H1 (cell line): ENCODE measurements at regions not wholly inside any gene's neighbourhood (a gene's known extent, or its start where the extent isn't known, plus 50 kb on each side); places are given as distances from the start of the nearest gene placed in this dataset.

Experiments used
- CTCF ChIA-PET: fragments of 300-600 bp; sonication (Branson Sonifier 250); formaldehyde crosslinking; loops from one replicate; lab custom pipeline; 2021; ENCODE audit not compliant: partially characterized antibody; lab: Charles Lee
- POLR2A ChIA-PET: fragments of 300-600 bp; sonication (Branson Sonifier 250); formaldehyde crosslinking; loops from one replicate; lab custom pipeline; 2021; ENCODE audit warnings: inconsistent platforms; ENCODE audit not compliant: partially characterized antibody; lab: Charles Lee
- DNase-seq, 2 experiments: peaks; one replicate each; pipeline versions ENCODE4 v3.0.0 to v3.0.0-alpha.2; 2010 to 2022; ENCODE audit warnings: low spot score in 2 of 2, low read depth in 1 of 2, mixed read lengths in 1 of 2
- FAIRE-seq: peaks from 2 replicates; lab custom pipeline; 2011; peaks lifted over from hg19 to GRCh38; lab: Jason Lieb, UNC
- H2AFZ ChIP-seq: 2 replicates; pipeline ENCODE4 v1.8.1; 2012; ENCODE audit warnings: low read length, inconsistent platforms
- H2AK5ac ChIP-seq: 2 replicates; pipeline ENCODE4 v1.6.1; 2013; ENCODE audit warnings: low read depth, low read length
- H2BK120ac ChIP-seq: replicated peaks from 2 replicates; pipeline ENCODE3; 2013; ENCODE audit warnings: low read depth, low read length, inconsistent platforms
- H2BK12ac ChIP-seq: 2 replicates; pipeline ENCODE4 v1.6.1; 2013; ENCODE audit warnings: low read depth, low read length
- H2BK15ac ChIP-seq: 2 replicates; pipeline ENCODE4 v1.6.1; 2013; ENCODE audit warnings: low read length
- H2BK20ac ChIP-seq: 2 replicates; pipeline ENCODE4 v1.6.1; 2013; ENCODE audit warnings: low read length
- H2BK5ac ChIP-seq: 2 replicates; pipeline ENCODE4 v1.6.1; 2013; ENCODE audit warnings: low read depth, low read length
- H3K14ac ChIP-seq: 2 replicates; pipeline ENCODE4 v1.6.1; 2013; ENCODE audit warnings: inconsistent platforms; ENCODE audit not compliant: insufficient read length
- H3K18ac ChIP-seq: 2 replicates; pipeline ENCODE4 v1.6.1; 2013; ENCODE audit warnings: low read length; ENCODE audit errors: extremely low read depth
- H3K23ac ChIP-seq: 2 replicates; pipeline ENCODE4 v1.6.1; 2013; ENCODE audit warnings: inconsistent platforms; ENCODE audit not compliant: insufficient read length
- H3K23me2 ChIP-seq: 2 replicates; pipeline ENCODE4 v1.6.1; 2013; ENCODE audit warnings: low read depth, low read length
- H3K27ac ChIP-seq: 2 replicates; pipeline ENCODE4 v1.6.1; 2011; ENCODE audit warnings: low read depth, low read length, inconsistent platforms
- H3K27me3 ChIP-seq, 4 experiments: replicated peaks in 1 of 4; 1 replicate in 1 of 4; 2 replicates in 3 of 4; pipeline versions ENCODE4 v1.6.1 to v1.8.1; 2011 to 2013; ENCODE audit warnings: low read length in 3 of 4, mild to moderate bottlenecking in 3 of 4, inconsistent platforms in 2 of 4, mixed read lengths in 2 of 4, moderate library complexity in 1 of 4; ENCODE audit not compliant: control insufficient read depth in 3 of 4, insufficient read depth in 3 of 4; ENCODE audit errors: extremely low read depth in 1 of 4
- H3K36me3 ChIP-seq, 4 experiments: 2 replicates each; pipeline versions ENCODE4 v1.6.1 to v1.8.1; 2011 to 2013; ENCODE audit warnings: mild to moderate bottlenecking in 4 of 4, low read length in 3 of 4, moderate library complexity in 2 of 4, control low read depth in 1 of 4, inconsistent platforms in 1 of 4; ENCODE audit not compliant: insufficient read depth in 4 of 4, control insufficient read depth in 2 of 4
- H3K4ac ChIP-seq: replicated peaks from 2 replicates; pipeline ENCODE3; 2013; ENCODE audit warnings: low read length, low read depth, mixed read lengths, inconsistent platforms; ENCODE audit not compliant: insufficient read length
- H3K4me1 ChIP-seq, 4 experiments: replicated peaks in 1 of 4; 1 replicate in 1 of 4; 2 replicates in 3 of 4; pipeline versions ENCODE4 v1.6.1 to v1.8.1; 2011 to 2013; ENCODE audit warnings: low read length in 3 of 4, inconsistent platforms in 2 of 4, mixed read lengths in 1 of 4; ENCODE audit not compliant: insufficient read depth in 4 of 4, control insufficient read depth in 3 of 4
- H3K4me2 ChIP-seq, 2 experiments: 2 replicates each; pipeline versions ENCODE4 v1.6.1 to v1.8.1; 2011 to 2013; ENCODE audit warnings: low read depth in 2 of 2, low read length in 2 of 2, control low read depth in 1 of 2, inconsistent platforms in 1 of 2, mild to moderate bottlenecking in 1 of 2; ENCODE audit not compliant: insufficient read depth in 1 of 2
- H3K4me3 ChIP-seq, 4 experiments: fragments of 200-600, 300-600 bp in 1 of 4; sonication (generic), shearing (Covaris generic), sonication (Bioruptor Twin) in 1 of 4; 2 replicates each; pipeline versions ENCODE4 v1.5.1 to v1.8.1; 2011 to 2016; ENCODE audit warnings: low read length in 4 of 4, low read depth in 3 of 4, control low read depth in 2 of 4, inconsistent platforms in 2 of 4, mild to moderate bottlenecking in 2 of 4, mixed read lengths in 1 of 4, moderate library complexity in 1 of 4; ENCODE audit not compliant: insufficient read depth in 2 of 4; ENCODE audit errors: extremely low read depth in 1 of 4
- H3K56ac ChIP-seq: replicated peaks from 2 replicates; pipeline ENCODE3; 2013; ENCODE audit warnings: low read depth, mild to moderate bottlenecking, mixed read lengths, low read length, inconsistent platforms; ENCODE audit not compliant: insufficient read length
- H3K79me1 ChIP-seq: 2 replicates; pipeline ENCODE4 v1.6.1; 2013; ENCODE audit warnings: low read depth, low read length, control low read depth
- H3K79me2 ChIP-seq, 2 experiments: 2 replicates each; pipeline versions ENCODE4 v1.6.1 to v1.8.1; 2012 to 2013; ENCODE audit warnings: low read length in 2 of 2, mild to moderate bottlenecking in 2 of 2, inconsistent platforms in 1 of 2; ENCODE audit not compliant: insufficient read depth in 2 of 2, control insufficient read depth in 1 of 2
- H3K9ac ChIP-seq, 4 experiments: replicated peaks in 1 of 4; 1 replicate in 1 of 4; 2 replicates in 3 of 4; pipeline versions ENCODE4 v1.6.1 to v1.8.1; 2011 to 2013; ENCODE audit warnings: low read depth in 3 of 4, low read length in 3 of 4, control low read depth in 2 of 4, mild to moderate bottlenecking in 2 of 4, moderate library complexity in 2 of 4, inconsistent platforms in 1 of 4; ENCODE audit errors: extremely low read depth in 1 of 4
- H3K9me3 ChIP-seq, 2 experiments: 2 replicates each; pipeline versions ENCODE4 v1.6.1 to v1.8.1; 2012 to 2013; ENCODE audit warnings: mild to moderate bottlenecking in 2 of 2, moderate library complexity in 2 of 2, control low read depth in 1 of 2, inconsistent platforms in 1 of 2, low read depth in 1 of 2, low read length in 1 of 2, mixed read lengths in 1 of 2; ENCODE audit not compliant: insufficient read depth in 2 of 2
- H4K20me1 ChIP-seq, 2 experiments: replicated peaks in 1 of 2; 2 replicates each; pipeline versions ENCODE3 to v1.8.1; 2011 to 2013; ENCODE audit warnings: inconsistent platforms in 2 of 2, low read length in 2 of 2, mild to moderate bottlenecking in 1 of 2; ENCODE audit not compliant: insufficient read depth in 2 of 2, control insufficient read depth in 1 of 2
- H4K5ac ChIP-seq: 2 replicates; pipeline ENCODE4 v1.6.1; 2013; ENCODE audit warnings: low read length, low read depth, mixed read lengths, inconsistent platforms; ENCODE audit not compliant: insufficient read length
- H4K8ac ChIP-seq: 2 replicates; pipeline ENCODE4 v1.8.0; 2013; ENCODE audit warnings: mild to moderate bottlenecking, moderate library complexity, low read length, inconsistent platforms; ENCODE audit not compliant: insufficient read depth; ENCODE audit errors: extremely low read depth
- H4K91ac ChIP-seq: replicated peaks from 2 replicates; pipeline ENCODE3; 2013; ENCODE audit warnings: low read length, mixed read lengths, inconsistent platforms; ENCODE audit not compliant: insufficient read length
- BCL11A ChIP-seq, 2 experiments: IDR thresholded peaks; one replicate each; pipeline ENCODE4 v1.6.1; 2011; ENCODE audit warnings: low read depth in 2 of 2, low read length in 2 of 2, mild to moderate bottlenecking in 2 of 2
- CHD2 ChIP-seq: IDR thresholded peaks from 2 replicates; pipeline ENCODE4 v1.6.1; 2012; ENCODE audit warnings: low read length, improper control_type of control experiment
- CREB1 ChIP-seq: IDR thresholded peaks from 2 replicates; pipeline ENCODE4 v1.6.1; 2012; ENCODE audit warnings: inconsistent platforms
- EP300 ChIP-seq, 2 experiments: IDR thresholded peaks; 1 replicate in 1 of 2; 2 replicates in 1 of 2; pipeline ENCODE4 v1.6.1; 2011 to 2012; ENCODE audit warnings: low read depth in 2 of 2, low read length in 2 of 2, mild to moderate bottlenecking in 2 of 2, borderline replicate concordance in 1 of 2, inconsistent platforms in 1 of 2, moderate library complexity in 1 of 2
- GTF2F1 ChIP-seq: IDR thresholded peaks from 2 replicates; pipeline ENCODE4 v1.6.1; 2012; ENCODE audit warnings: low read depth, low read length, improper control_type of control experiment, borderline replicate concordance
- RFX5 ChIP-seq: IDR thresholded peaks from 2 replicates; pipeline ENCODE4 v1.6.1; 2011; ENCODE audit warnings: low read depth, low read length, improper control_type of control experiment, borderline replicate concordance
- RXRA ChIP-seq: IDR thresholded peaks from 2 replicates; pipeline ENCODE4 v1.6.1; 2011; ENCODE audit warnings: low read depth, mild to moderate bottlenecking, low read length, moderate library complexity; ENCODE audit not compliant: insufficient read depth
- SIN3A ChIP-seq, 2 experiments: IDR thresholded peaks in 1 of 2; conservative IDR thresholded peaks in 1 of 2; 2 replicates each; pipeline ENCODE4 v1.6.1; 2011 to 2012; ENCODE audit warnings: low read length in 2 of 2, improper control_type of control experiment in 1 of 2, low read depth in 1 of 2, mild to moderate bottlenecking in 1 of 2
- SP2 ChIP-seq: IDR thresholded peaks from 2 replicates; pipeline ENCODE4 v1.6.1; 2012; ENCODE audit warnings: mild to moderate bottlenecking, low read length, inconsistent platforms
- SP4 ChIP-seq: IDR thresholded peaks from 2 replicates; pipeline ENCODE4 v1.6.1; 2012; ENCODE audit warnings: low read length, inconsistent platforms
- TBP ChIP-seq: IDR thresholded peaks from 2 replicates; pipeline ENCODE4 v1.6.1; 2011; ENCODE audit warnings: low read depth, low read length, improper control_type of control experiment
- TCF12 ChIP-seq: IDR thresholded peaks from 2 replicates; pipeline ENCODE4 v1.6.1; 2011; ENCODE audit warnings: low read depth, mild to moderate bottlenecking, low read length
- WGBS, 2 experiments: shearing (Covaris generic) in 1 of 2; methylation state at CpG; one replicate each; pipeline versions ENCODE4 v1.1.6 to v1.1.7; 2013 to 2015; ENCODE audit warnings: low lambda C conversion rate in 2 of 2, mixed read lengths in 2 of 2, inconsistent platforms in 1 of 2, low coverage in 1 of 2, missing lambda C conversion rate in 1 of 2; ENCODE audit not compliant: insufficient replicate concordance in 2 of 2, insufficient coverage in 1 of 2, insufficient read length in 1 of 2; ENCODE audit errors: extremely low coverage in 1 of 2, missing lambda C conversion rate in 1 of 2; 5-methylcytosine and 5-hydroxymethylcytosine counted together
- TF ChIP-seq, protein P1 (sequence below): IDR thresholded peaks from 2 replicates; pipeline ENCODE4 v1.6.1; 2011; ENCODE audit warnings: low read depth, mild to moderate bottlenecking, low read length; ENCODE audit not compliant: insufficient read depth
- TF ChIP-seq, protein P2 (sequence below): IDR thresholded peaks from 2 replicates; pipeline ENCODE4 v1.6.1; 2011; ENCODE audit warnings: low read length, improper control_type of control experiment

DNA sequence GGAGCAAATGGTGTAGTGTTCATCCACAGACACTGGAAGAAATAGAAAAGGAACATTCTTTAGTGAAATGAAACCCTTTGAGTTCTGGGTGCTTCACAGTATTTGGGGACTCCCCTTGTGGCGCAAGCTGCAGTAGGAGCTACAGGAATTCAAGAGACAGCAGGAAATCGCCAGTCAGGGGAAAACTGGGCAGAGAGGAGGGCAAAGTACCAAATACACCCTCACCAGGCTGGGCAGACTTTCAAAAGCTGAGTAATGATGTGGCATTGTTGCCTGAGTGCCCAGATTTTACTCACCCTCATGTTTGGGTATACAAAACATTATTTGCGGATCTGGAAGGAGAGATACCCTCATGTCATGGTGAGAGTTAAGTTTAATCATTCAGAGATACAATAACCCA is 97.9 kb downstream of the SOD2 start:
- ChIA-PET POLR2A (interaction anchor here (0.6 kb wide), 1 partner anchor 70 kb away, joined by 3 read pairs; no protein-coding TSS in a partner anchor), CTCF (no interaction called here)
- Histone ChIP-seq H2BK20ac (no peak overlapping the region), H3K4me3 (no peak overlapping the region), H3K23me2 (no peaks in the 10 kb centered on the region), H2BK12ac (no peak overlapping the region), H2AK5ac (no peak overlapping the region), H4K20me1 (no peaks in the 10 kb centered on the region), H3K79me1 (no peaks in the 10 kb centered on the region), H3K36me3 (no peaks in the 10 kb centered on the region), H3K27ac (no peak overlapping the region), H3K14ac (no peak overlapping the region), H3K27me3 (no peaks in the 10 kb centered on the region), H4K5ac (no peak overlapping the region), H3K9ac (no peak overlapping the region; a peak in 1 of 7 replicates), H2BK120ac (no peak overlapping the region), H3K23ac (no peak overlapping the region), H2BK15ac (no peak overlapping the region), H3K79me2 (no peaks in the 10 kb centered on the region), H2BK5ac (no peak overlapping the region), H4K8ac (no peak overlapping the region), H3K9me3 (peaks cover 54 to 63% of the 10 kb centered on the region in 2 experiments), H3K56ac (no peak overlapping the region), H3K4ac (no peak overlapping the region), H4K91ac (no peak overlapping the region), H3K4me2 (no peak overlapping the region), H3K18ac (no peak overlapping the region), H3K4me1 (no peaks in the 10 kb centered on the region; a peak in 1 of 7 replicates), H2AFZ (no peak overlapping the region)
- FAIRE-seq (no peak), DNase-seq (no peak)
- 44% methylated on average over 3 of the region's 3 CpGs; no CpG with 5 or more reads in 1 of the 2 experiments for WGBS, 2 experiments
- TF ChIP-seq, protein P1, sequence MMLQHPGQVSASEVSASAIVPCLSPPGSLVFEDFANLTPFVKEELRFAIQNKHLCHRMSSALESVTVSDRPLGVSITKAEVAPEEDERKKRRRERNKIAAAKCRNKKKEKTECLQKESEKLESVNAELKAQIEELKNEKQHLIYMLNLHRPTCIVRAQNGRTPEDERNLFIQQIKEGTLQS: no peak
- TF ChIP-seq TBP (no peak), RXRA (no peak), RFX5 (no peak), GTF2F1 (no peak), CHD2 (no peak), BCL11A (IDR thresholded peaks at IDR 0.05; ENCODE audit: low read depth in 2 of 2, low read length in 2 of 2) (no peak), EP300 (IDR thresholded peaks at IDR 0.05; ENCODE audit: borderline replicate concordance in 1 of 2, low read depth in 2 of 2, low read length in 2 of 2) (no peak), CREB1 (no peak), SIN3A (conservative IDR thresholded peaks at IDR 0.05 in 1 of 2, IDR thresholded peaks at IDR 0.05 in 1 of 2; ENCODE audit: low read depth in 1 of 2, low read length in 2 of 2) (no peak), TCF12 (no peak), SP4 (no peak), SP2 (no peak)
- TF ChIP-seq, protein P2, sequence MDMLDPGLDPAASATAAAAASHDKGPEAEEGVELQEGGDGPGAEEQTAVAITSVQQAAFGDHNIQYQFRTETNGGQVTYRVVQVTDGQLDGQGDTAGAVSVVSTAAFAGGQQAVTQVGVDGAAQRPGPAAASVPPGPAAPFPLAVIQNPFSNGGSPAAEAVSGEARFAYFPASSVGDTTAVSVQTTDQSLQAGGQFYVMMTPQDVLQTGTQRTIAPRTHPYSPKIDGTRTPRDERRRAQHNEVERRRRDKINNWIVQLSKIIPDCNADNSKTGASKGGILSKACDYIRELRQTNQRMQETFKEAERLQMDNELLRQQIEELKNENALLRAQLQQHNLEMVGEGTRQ: no peak
